HCT116 (cell line): ENCODE measurements at regions not wholly inside any gene's neighbourhood (a gene's known extent, or its start where the extent isn't known, plus 50 kb on each side); places are given as distances from the start of the nearest gene placed in this dataset.
"Not testable (repeated sequence)": the region's sequence is repeated elsewhere in the genome, so short reads cannot be mapped to it uniquely, and the experiment has no call there.

Experiments
- ATAC-seq: fragments of 200-7000 bp; cut with Tn5 transposase; 2 replicates; pipeline ENCODE4 v1.9.1; 2020; ENCODE audit warnings: mild to moderate bottlenecking, moderate library complexity
- BruUV-seq: library from RNA; stranded (reverse); fragments of 400-500 nt; replicated peaks from 2 replicates; lab custom pipeline; 2021; lab: Mats Ljungman, UMichigan
- CTCF ChIA-PET: fragments of 300-600 bp; sonication (Branson Sonifier 250); formaldehyde crosslinking; loops from one replicate; lab custom pipeline; 2021; ENCODE audit warnings: antibody characterized with exemption; lab: Charles Lee
- POLR2A ChIA-PET: fragments of 300-600, 350-600 bp; sonication (Branson Sonifier 250); formaldehyde crosslinking; loops from one replicate; lab custom pipeline; 2021; ENCODE audit warnings: antibody characterized with exemption; lab: Charles Lee
- RAD21 ChIA-PET, 2 experiments: fragments of 300-600 bp; sonication (Branson Sonifier 250); formaldehyde crosslinking; loops; one replicate each; lab custom pipeline; 2023; ENCODE audit warnings: low total read pairs in 2 of 2; ENCODE audit not compliant: uncharacterized antibody in 2 of 2, unreplicated experiment in 2 of 2, low non-redundant PET in 1 of 2; lab: Charles Lee
- DNase-seq: peaks from one replicate; pipeline ENCODE4 v3.0.0-alpha.2; 2010; ENCODE audit warnings: low read depth, low spot score
- H2AFZ ChIP-seq: fragments of 200-600 bp; shearing (Covaris generic), sonication (generic); 2 replicates; pipeline ENCODE4 v1.6.1; 2017; ENCODE audit warnings: low read depth, mixed run types, mixed read lengths, antibody characterized with exemption, low read length; ENCODE audit not compliant: poor library complexity, severe bottlenecking
- H3K27ac ChIP-seq: 2 replicates; pipeline ENCODE4 v1.5.1; 2012; ENCODE audit warnings: low read depth, low read length
- H3K27me3 ChIP-seq: fragments of 200-600 bp; sonication (generic); 2 replicates; pipeline ENCODE4 v1.6.1; 2016; ENCODE audit warnings: mixed run types, low read length, mixed read lengths; ENCODE audit not compliant: insufficient read depth
- H3K36me3 ChIP-seq, 2 experiments: fragments of 200-500 bp in 1 of 2; fragments of 200-600 bp in 1 of 2; sonication (Bioruptor generic) in 1 of 2; sonication (generic) in 1 of 2; 2 replicates each; pipeline versions ENCODE4 v1.5.1 to v1.6.1; 2014 to 2016; ENCODE audit warnings: low read length in 2 of 2, inconsistent platforms in 1 of 2, mixed read lengths in 1 of 2, mixed run types in 1 of 2; ENCODE audit not compliant: insufficient read depth in 2 of 2, control insufficient read depth in 1 of 2
- H3K4me1 ChIP-seq, 2 experiments: fragments of 200-600 bp in 1 of 2; sonication (generic) in 1 of 2; 2 replicates each; pipeline versions ENCODE4 v1.5.1 to v1.6.1; 2012 to 2017; ENCODE audit warnings: low read length in 2 of 2, inconsistent platforms in 1 of 2, mild to moderate bottlenecking in 1 of 2, mixed read lengths in 1 of 2, mixed run types in 1 of 2, moderate library complexity in 1 of 2; ENCODE audit not compliant: insufficient read depth in 2 of 2, control insufficient read depth in 1 of 2
- H3K4me2 ChIP-seq: fragments of 200-600 bp; sonication (generic); 2 replicates; pipeline ENCODE4 v1.6.1; 2017; ENCODE audit warnings: mixed run types, low read length, mixed read lengths
- H3K4me3 ChIP-seq, 2 experiments: fragments of 200-600 bp in 1 of 2; sonication (generic) in 1 of 2; replicated peaks in 1 of 2; 2 replicates each; pipeline ENCODE4 v1.5.1; 2011 to 2016; ENCODE audit warnings: low read length in 2 of 2, control low read depth in 1 of 2, low read depth in 1 of 2, mild to moderate bottlenecking in 1 of 2, mixed read lengths in 1 of 2, mixed run types in 1 of 2
- H3K79me2 ChIP-seq: fragments of 200-600 bp; sonication (generic); 2 replicates; pipeline ENCODE4 v1.6.1; 2017; ENCODE audit warnings: mild to moderate bottlenecking, mixed run types, low read length, moderate library complexity, mixed read lengths; ENCODE audit not compliant: insufficient read depth
- H3K9ac ChIP-seq: fragments of 200-600 bp; sonication (generic); 2 replicates; pipeline ENCODE4 v1.6.1; 2016; ENCODE audit warnings: low read length, mixed read lengths
- H3K9me2 ChIP-seq: fragments of 200-600 bp; sonication (generic), shearing (Covaris generic); 2 replicates; pipeline ENCODE4 v1.6.1; 2017; ENCODE audit warnings: mixed run types, mild to moderate bottlenecking, moderate library complexity; ENCODE audit not compliant: insufficient read depth
- H3K9me3 ChIP-seq, 2 experiments: fragments of 200-500 bp in 1 of 2; fragments of 200-600 bp in 1 of 2; sonication (Bioruptor generic) in 1 of 2; sonication (generic) in 1 of 2; 2 replicates each; pipeline ENCODE4 v1.6.1; 2014 to 2017; ENCODE audit warnings: low read length in 2 of 2, mixed read lengths in 2 of 2, inconsistent platforms in 1 of 2, low read depth in 1 of 2, mild to moderate bottlenecking in 1 of 2, mixed run types in 1 of 2, moderate library complexity in 1 of 2; ENCODE audit not compliant: control insufficient read depth in 1 of 2, insufficient read depth in 1 of 2
- H4K20me1 ChIP-seq: fragments of 200-600 bp; sonication (generic), shearing (Covaris generic); 2 replicates; pipeline ENCODE4 v1.6.1; 2017; ENCODE audit warnings: mixed run types, mild to moderate bottlenecking, moderate library complexity; ENCODE audit not compliant: insufficient read depth
- CTCF ChIP-seq, 3 experiments: fragments of 200-600 bp in 1 of 3; sonication (generic) in 1 of 3; IDR thresholded peaks in 2 of 3; conservative IDR thresholded peaks in 1 of 3; 2 replicates each; pipeline ENCODE4 v1.5.1; 2012 to 2017; ENCODE audit warnings: low read depth in 2 of 3, low read length in 2 of 3, antibody characterized with exemption in 1 of 3, borderline replicate concordance in 1 of 3, control low read depth in 1 of 3, mild to moderate bottlenecking in 1 of 3, mixed read lengths in 1 of 3, mixed run types in 1 of 3, moderate library complexity in 1 of 3; ENCODE audit not compliant: insufficient read depth in 1 of 3
- POLR2AphosphoS5 ChIP-seq: IDR thresholded peaks from 2 replicates; pipeline ENCODE4 v1.6.1; 2011; ENCODE audit warnings: mild to moderate bottlenecking, low read depth, low read length, moderate library complexity
- RAD21 ChIP-seq: IDR thresholded peaks from 2 replicates; pipeline ENCODE4 v1.6.1; 2012; ENCODE audit warnings: low read depth, mild to moderate bottlenecking
- ZFX ChIP-seq: fragments of 450-650 bp; IDR thresholded peaks from 2 replicates; pipeline ENCODE4 v1.6.1; 2017
- intact Hi-C: fragments of 100-400 bp; cut with micrococcal nuclease; formaldehyde crosslinking; loops from 2 replicates; pipeline ENCODE4 v1.10.0; 2022

- H3K36me3 ChIP-seq, RAD21 ChIA-PET, BruUV-seq, H3K27me3 ChIP-seq, H3K27ac ChIP-seq, ATAC-seq, POLR2A ChIA-PET, H3K4me1 ChIP-seq, H3K4me2 ChIP-seq, H3K9me3 ChIP-seq, H3K4me3 ChIP-seq, DNase-seq, H3K9ac ChIP-seq, H2AFZ ChIP-seq, H3K9me2 ChIP-seq, CTCF ChIA-PET, intact Hi-C loops, H4K20me1 ChIP-seq, H3K79me2 ChIP-seq: not testable (repeated sequence)
Observed at GRCh38 chr6:102910701-102911139, 1517.2 kb downstream of the GRIK2 start.

- Histone ChIP-seq H3K4me2 (no peak overlapping the region), H3K9me2 (no peaks in the 10 kb centered on the region), H3K27ac (no peak overlapping the region), H3K4me3 (no peak overlapping the region), H3K9me3 (no peaks in the 10 kb centered on the region), H3K9ac (no peak overlapping the region), H3K79me2 (no peaks in the 10 kb centered on the region), H3K27me3 (no peaks in the 10 kb centered on the region), H3K4me1 (no peaks in the 10 kb centered on the region)
- intact Hi-C loops = no loop called here
- RAD21 ChIA-PET = no interaction called here
- CTCF ChIA-PET = interaction anchor here (1.0 kb wide), 1 partner anchor 16 kb away, joined by 3 read pairs; no protein-coding TSS in a partner anchor
- no peak for DNase-seq
- POLR2A ChIA-PET = no interaction called here
- TF ChIP-seq CTCF (IDR thresholded peaks at IDR 0.05 in 2 of 3, conservative IDR thresholded peaks at IDR 0.05 in 1 of 3; ENCODE audit: borderline replicate concordance in 1 of 3, insufficient read depth in 1 of 3, low read depth in 2 of 3, low read length in 2 of 3) = peak in 2 of 3 experiments; percentile 12 to 35; a peak in 2 of 6 replicates
- no peak for TF ChIP-seq POLR2AphosphoS5
- TF ChIP-seq RAD21 = no peak
- no peak for TF ChIP-seq ZFX
- TF ChIP-seq, all 23 proteins: peak for 1
- Histone ChIP-seq H3K36me3 (no peaks in the 10 kb centered on the region), H2AFZ (no peak overlapping the region), H4K20me1 (no peaks in the 10 kb centered on the region)
- BruUV-seq = no TSS peak
- peak; percentile 68; the same call in 1 of the 2 replicates for ATAC-seq
Observed at GRCh38 chr6:102907181-102907580, 1513.7 kb downstream of the GRIK2 start.
